ENCODE measurements at regions not wholly inside any gene's neighbourhood (a gene's known extent, or its start where the extent isn't known, plus 50 kb on each side); places are given as distances from the start of the nearest gene placed in this dataset.
"Not testable (repeated sequence)": the region's sequence is repeated elsewhere in the genome, so short reads cannot be mapped to it uniquely, and the experiment has no call there.

GRCh38 chr13:66089711-66090110, 1140.4 kb downstream of the PCDH9 start:
- H3K36me3 ChIP-seq (ENCODE audit: insufficient read depth in 1 of 2, low read depth in 1 of 2), result no peaks in the 10 kb centered on the region
- no peak for ATAC-seq
- H3K9me3 ChIP-seq, result no peaks in the 10 kb centered on the region
- no peak for TF ChIP-seq CTCF (IDR thresholded peaks at IDR 0.05)
- DNase-seq, result no peak
- no peak overlapping the region for H3K4me3 ChIP-seq
- no peaks in the 10 kb centered on the region for H3K27me3 ChIP-seq (ENCODE audit: insufficient read depth in 3 of 3, low read length in 2 of 3)
- intact Hi-C loops (cut with DNase I), result no loop called here
- WGBS, 3 donors, result 0 to 48% (median 35%) methylated on average over 1 of the region's 1 CpG
- H3K4me1 ChIP-seq, result no peaks in the 10 kb centered on the region
- no peak overlapping the region for H3K27ac ChIP-seq

GRCh38 chr13:66087269-66087710, 1142.8 kb downstream of the PCDH9 start:
- no peak for DNase-seq
- WGBS, 3 donors, result 36 to 52% (median 38%) methylated on average over 2 of the region's 2 CpGs

GRCh38 chr13:66077132-66077689, 1152.9 kb downstream of the PCDH9 start:
- Histone ChIP-seq H3K27me3 (ENCODE audit: insufficient read depth in 3 of 3, low read length in 2 of 3) (no peaks in the 10 kb centered on the region), H3K4me3 (no peak overlapping the region), H3K9me3 (no peaks in the 10 kb centered on the region), H3K4me1 (no peaks in the 10 kb centered on the region), H3K27ac (no peak overlapping the region), H3K36me3 (ENCODE audit: insufficient read depth in 1 of 2, low read depth in 1 of 2) (no peaks in the 10 kb centered on the region)
- intact Hi-C loops (cut with DNase I), result no loop called here
- TF ChIP-seq CTCF (IDR thresholded peaks at IDR 0.05), result no peak
- DNase-seq, result no peak
- ATAC-seq, result no peak

More at GRCh38 chr13:66087269-66087710, 1142.8 kb downstream of the PCDH9 start:
- H3K27ac ChIP-seq, result no peak overlapping the region
- H3K36me3 ChIP-seq (ENCODE audit: insufficient read depth in 1 of 2, low read depth in 1 of 2), result no peaks in the 10 kb centered on the region
- H3K9me3 ChIP-seq, result no peaks in the 10 kb centered on the region
- ATAC-seq, result no peak
- intact Hi-C loops (cut with DNase I), result no loop called here
- no peak for TF ChIP-seq CTCF (IDR thresholded peaks at IDR 0.05)
- no peak overlapping the region for H3K4me3 ChIP-seq
- H3K27me3 ChIP-seq (ENCODE audit: insufficient read depth in 3 of 3, low read length in 2 of 3), result no peaks in the 10 kb centered on the region
- no peaks in the 10 kb centered on the region for H3K4me1 ChIP-seq

GRCh38 chr13:66076417-66076816, 1153.7 kb downstream of the PCDH9 start:
- Histone ChIP-seq H3K27me3 (ENCODE audit: insufficient read depth in 3 of 3, low read length in 2 of 3) (no peaks in the 10 kb centered on the region), H3K4me1 (no peaks in the 10 kb centered on the region), H3K9me3 (no peaks in the 10 kb centered on the region), H3K27ac (no peak overlapping the region), H3K4me3 (no peak overlapping the region), H3K36me3 (ENCODE audit: insufficient read depth in 1 of 2, low read depth in 1 of 2) (no peaks in the 10 kb centered on the region)
- ATAC-seq (no peak), DNase-seq (no peak)
- intact Hi-C loops (cut with DNase I), result no loop called here
- WGBS, 3 donors, result 89 to 94% (median 91%) methylated on average over 3 of the region's 3 CpGs
- TF ChIP-seq CTCF (IDR thresholded peaks at IDR 0.05), result no peak

- no peaks in the 10 kb centered on the region for H3K4me1 ChIP-seq
- H3K36me3 ChIP-seq (ENCODE audit: insufficient read depth in 1 of 2, low read depth in 1 of 2), result no peaks in the 10 kb centered on the region
- intact Hi-C loops (cut with DNase I), result no loop called here
- WGBS, 3 donors, result 88 to 91% (median 89%) methylated on average over 4 of the region's 4 CpGs
- no peaks in the 10 kb centered on the region for H3K9me3 ChIP-seq
- DNase-seq, result no peak
- TF ChIP-seq CTCF (IDR thresholded peaks at IDR 0.05), result no peak
- no peak for ATAC-seq
- H3K27me3 ChIP-seq (ENCODE audit: insufficient read depth in 3 of 3, low read length in 2 of 3), result no peaks in the 10 kb centered on the region
- no peak overlapping the region for H3K4me3 ChIP-seq
- no peak overlapping the region for H3K27ac ChIP-seq
These were observed 1156.0 kb downstream of the PCDH9 start for GRCh38 chr13:66074018-66074615.

GRCh38 chr13:66072097-66072496, 1158.0 kb downstream of the PCDH9 start:
- ATAC-seq; H3K27ac ChIP-seq; H3K36me3 ChIP-seq (ENCODE audit: insufficient read depth in 1 of 2, low read depth in 1 of 2); H3K27me3 ChIP-seq (ENCODE audit: insufficient read depth in 3 of 3, low read length in 2 of 3); H3K4me3 ChIP-seq; intact Hi-C loops (cut with DNase I); H3K4me1 ChIP-seq; H3K9me3 ChIP-seq; DNase-seq: not testable (repeated sequence)
- 14 to 26% (median 20%) methylated on average over 2 of the region's 2 CpGs for WGBS, 3 donors

Measured in psoas muscle (tissue), 7 donors.